Smooth muscle cell (in vitro differentiated cells): ENCODE measurements at regions not wholly inside any gene's neighbourhood (a gene's known extent, or its start where the extent isn't known, plus 50 kb on each side); places are given as distances from the start of the nearest gene placed in this dataset.

ENCODE experiments used
- DNase-seq: peaks from one replicate; lab custom pipeline; 2025; ENCODE audit not compliant: unreplicated experiment; lab: John Stamatoyannopoulos, UW
- H2AFZ ChIP-seq: fragments of 200-600 bp; sonication (generic); 2 replicates; pipeline ENCODE4 v1.6.0; 2016; ENCODE audit warnings: antibody characterized with exemption, low read depth, mild to moderate bottlenecking
- H3F3A ChIP-seq: fragments of 200-600 bp; sonication (generic); 2 replicates; pipeline ENCODE4 v1.6.0; 2017; ENCODE audit warnings: antibody characterized with exemption, low read depth
- H3K27ac ChIP-seq: fragments of 200-600 bp; sonication (generic); 2 replicates; pipeline ENCODE4 v1.5.1; 2016; ENCODE audit warnings: low read depth, mild to moderate bottlenecking
- H3K27me3 ChIP-seq: fragments of 200-600 bp; sonication (generic); 2 replicates; pipeline ENCODE4 v1.6.1; 2016; ENCODE audit warnings: low read depth, mild to moderate bottlenecking
- H3K36me3 ChIP-seq: fragments of 200-600 bp; sonication (generic); 2 replicates; pipeline ENCODE4 v1.5.1; 2016; ENCODE audit warnings: low read depth
- H3K4me1 ChIP-seq: fragments of 200-600 bp; sonication (generic); 2 replicates; pipeline ENCODE4 v1.5.1; 2016; ENCODE audit warnings: low read depth
- H3K4me2 ChIP-seq: fragments of 200-600 bp; sonication (generic); 2 replicates; pipeline ENCODE4 v1.6.0; 2016; ENCODE audit warnings: mild to moderate bottlenecking
- H3K4me3 ChIP-seq: fragments of 200-600 bp; sonication (generic); 2 replicates; pipeline ENCODE4 v1.5.1; 2016; ENCODE audit warnings: mild to moderate bottlenecking
- H3K79me2 ChIP-seq: fragments of 200-600 bp; sonication (generic); 2 replicates; pipeline ENCODE4 v1.6.0; 2016; ENCODE audit warnings: low read depth, mild to moderate bottlenecking
- H3K9ac ChIP-seq: fragments of 200-600 bp; sonication (generic); 2 replicates; pipeline ENCODE4 v1.6.0; 2016; ENCODE audit warnings: low read depth
- H3K9me3 ChIP-seq: fragments of 200-600 bp; sonication (generic); replicated peaks from 2 replicates; pipeline ENCODE4 v1.5.1; 2016; ENCODE audit warnings: low read depth
- H4K20me1 ChIP-seq: fragments of 200-600 bp; sonication (generic); 2 replicates; pipeline ENCODE4 v1.6.0; 2016; ENCODE audit warnings: low read depth
- CTCF ChIP-seq: fragments of 200-600 bp; sonication (generic); IDR thresholded peaks from 2 replicates; pipeline ENCODE4 v1.5.1; 2017; ENCODE audit warnings: borderline replicate concordance, mild to moderate bottlenecking, antibody characterized with exemption; ENCODE audit not compliant: insufficient read depth, poor library complexity, severe bottlenecking
- WGBS: methylation state at CpG from one replicate; pipeline ENCODE4 v1.1.7; 2016; ENCODE audit warnings: low lambda C conversion rate; 5-methylcytosine and 5-hydroxymethylcytosine counted together

- Histone ChIP-seq H4K20me1 (no peaks in the 10 kb centered on the region), H3K27ac (no peak overlapping the region), H3K4me3 (no peak overlapping the region), H3K36me3 (no peaks in the 10 kb centered on the region), H3F3A (no peaks in the 10 kb centered on the region), H3K9me3 (no peaks in the 10 kb centered on the region), H3K4me2 (no peak overlapping the region), H3K27me3 (no peaks in the 10 kb centered on the region), H2AFZ (no peak overlapping the region), H3K9ac (no peak overlapping the region), H3K4me1 (peaks cover 12% of the 10 kb centered on the region), H3K79me2 (no peaks in the 10 kb centered on the region)
- no peak for DNase-seq
- 57% methylated on average over 1 of the region's 1 CpG for WGBS
- no peak for TF ChIP-seq CTCF
These were observed 407.3 kb downstream of the USP25 start for GRCh38 chr21:16137106-16137505.

- Histone ChIP-seq H3K27ac (no peak overlapping the region), H3K4me3 (no peak overlapping the region), H3K27me3 (no peaks in the 10 kb centered on the region), H3K36me3 (no peaks in the 10 kb centered on the region), H3K9ac (no peak overlapping the region), H3K79me2 (no peaks in the 10 kb centered on the region), H3F3A (no peaks in the 10 kb centered on the region), H3K9me3 (no peaks in the 10 kb centered on the region), H3K4me1 (no peaks in the 10 kb centered on the region), H2AFZ (no peak overlapping the region), H3K4me2 (no peak overlapping the region), H4K20me1 (no peaks in the 10 kb centered on the region)
- TF ChIP-seq CTCF: no peak
- DNase-seq: no peak
- 99% methylated on average over 3 of the region's 3 CpGs for WGBS
These were observed 415.3 kb downstream of the USP25 start for GRCh38 chr21:16145052-16145451.

- no peaks in the 10 kb centered on the region for H3K9me3 ChIP-seq
- H3F3A ChIP-seq: no peaks in the 10 kb centered on the region
- no peak for DNase-seq
- no peak overlapping the region for H3K4me3 ChIP-seq
- H3K4me1 ChIP-seq: no peaks in the 10 kb centered on the region
- no peak overlapping the region for H3K4me2 ChIP-seq
- H2AFZ ChIP-seq: no peak overlapping the region
- H3K9ac ChIP-seq: no peak overlapping the region
- H3K27me3 ChIP-seq: no peaks in the 10 kb centered on the region
- no peak overlapping the region for H3K27ac ChIP-seq
- H4K20me1 ChIP-seq: no peaks in the 10 kb centered on the region
- H3K79me2 ChIP-seq: no peaks in the 10 kb centered on the region
- no peak for TF ChIP-seq CTCF
- no peaks in the 10 kb centered on the region for H3K36me3 ChIP-seq
- 94% methylated on average over 7 of the region's 7 CpGs for WGBS
These were observed 415.7 kb downstream of the USP25 start for GRCh38 chr21:16145479-16145878.

GRCh38 chr21:16154321-16154720 is 424.5 kb downstream of the USP25 start:
- no peak overlapping the region for H3K27ac ChIP-seq
- no peak for TF ChIP-seq CTCF
- H3K9me3 ChIP-seq: no peaks in the 10 kb centered on the region
- no peaks in the 10 kb centered on the region for H3K36me3 ChIP-seq
- no peak overlapping the region for H3K9ac ChIP-seq
- no peaks in the 10 kb centered on the region for H4K20me1 ChIP-seq
- no peaks in the 10 kb centered on the region for H3K79me2 ChIP-seq
- H2AFZ ChIP-seq: no peak overlapping the region
- no peaks in the 10 kb centered on the region for H3K27me3 ChIP-seq
- no peak for DNase-seq
- 93% methylated on average over 4 of the region's 4 CpGs for WGBS
- peaks cover 2% of the 10 kb centered on the region for H3K4me1 ChIP-seq
- no peak overlapping the region for H3K4me3 ChIP-seq
- H3K4me2 ChIP-seq: no peak overlapping the region
- H3F3A ChIP-seq: no peaks in the 10 kb centered on the region
